Stomach smooth muscle (tissue), 2 donors: ENCODE measurements at regions not wholly inside any gene's neighbourhood (a gene's known extent, or its start where the extent isn't known, plus 50 kb on each side); places are given as distances from the start of the nearest gene placed in this dataset.
"Not testable (repeated sequence)": the region's sequence is repeated elsewhere in the genome, so short reads cannot be mapped to it uniquely, and the experiment has no call there.

Experiments used
- H3K27ac ChIP-seq: one replicate; pipeline ENCODE4 v1.7.0; 2013; ENCODE audit warnings: mild to moderate bottlenecking, low read length, inconsistent platforms
- H3K27me3 ChIP-seq, 2 donors: one replicate each; pipeline ENCODE4 v1.7.0; 2013; ENCODE audit warnings: low read length in 2 of 2; ENCODE audit not compliant: insufficient read depth in 2 of 2, control insufficient read depth in 1 of 2
- H3K36me3 ChIP-seq, 2 donors: one replicate each; pipeline ENCODE4 v1.7.0; 2013; ENCODE audit warnings: low read length in 2 of 2; ENCODE audit not compliant: control insufficient read depth in 2 of 2, insufficient read depth in 2 of 2
- H3K4me1 ChIP-seq: one replicate; pipeline ENCODE4 v1.7.0; 2013; ENCODE audit warnings: low read length; ENCODE audit not compliant: control insufficient read depth, insufficient read depth
- H3K4me3 ChIP-seq, 2 donors: one replicate each; pipeline ENCODE4 v1.7.0; 2013; ENCODE audit warnings: low read length in 2 of 2
- H3K9ac ChIP-seq, 2 donors: one replicate each; pipeline ENCODE4 v1.7.0; 2013; ENCODE audit warnings: low read length in 2 of 2, mild to moderate bottlenecking in 1 of 2
- H3K9me3 ChIP-seq, 2 donors: one replicate each; pipeline ENCODE4 v1.7.0; 2013; ENCODE audit warnings: low read length in 2 of 2; ENCODE audit not compliant: control insufficient read depth in 2 of 2
- donor health status: healthy.
- donor health status: Pancreatic carcinoma.

DNA sequence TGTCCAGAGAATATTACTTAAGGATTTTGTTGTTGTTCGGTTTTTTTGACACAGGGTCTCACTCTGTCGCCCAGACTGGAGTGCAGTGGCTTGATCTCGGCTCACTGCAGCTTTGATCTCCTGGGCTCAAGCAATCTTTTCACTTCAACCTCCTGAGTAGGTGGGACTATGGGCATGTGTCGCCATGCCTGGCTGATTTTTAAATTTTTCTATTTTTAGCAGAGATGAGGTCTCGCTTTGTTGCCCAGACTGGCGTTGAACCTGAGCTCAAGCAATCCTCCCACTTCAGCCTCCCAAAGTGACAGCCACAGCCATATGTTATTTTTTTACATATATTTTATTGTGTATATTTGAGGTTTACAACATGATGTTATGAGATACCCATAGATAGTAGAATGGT is 86.8 kb upstream of the UMPS start:
- Histone ChIP-seq H3K36me3 (peaks cover 0 to 4% of the 10 kb centered on the region in 2 donors), H3K4me3 (no peak overlapping the region), H3K9ac (no peak overlapping the region), H3K4me1 (no peaks in the 10 kb centered on the region), H3K9me3 (no peaks in the 10 kb centered on the region), H3K27me3 (no peaks in the 10 kb centered on the region), H3K27ac (no peak overlapping the region)

DNA sequence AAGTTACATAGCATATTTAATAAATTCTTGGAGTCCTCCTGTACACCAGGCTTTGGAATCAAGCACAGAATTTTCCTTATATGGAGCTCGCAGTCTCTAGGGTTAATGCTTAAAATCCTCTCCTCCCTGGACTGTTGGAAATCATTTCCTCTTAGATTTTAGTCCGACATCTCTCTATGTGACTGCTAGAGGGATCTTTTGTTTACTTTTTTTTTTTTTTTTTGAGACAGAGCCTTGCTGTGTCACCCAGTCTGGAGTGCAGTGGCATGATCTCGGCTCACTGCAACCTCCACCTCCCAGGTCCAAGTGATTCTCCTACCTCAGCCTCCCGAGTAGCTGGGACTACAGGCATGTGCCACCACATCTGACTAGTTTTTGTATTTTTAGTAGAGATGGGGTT is 84.1 kb upstream of the UMPS start:
- not testable (repeated sequence) for H3K9ac ChIP-seq, H3K4me1 ChIP-seq, H3K36me3 ChIP-seq, H3K9me3 ChIP-seq, H3K27ac ChIP-seq, H3K27me3 ChIP-seq, H3K4me3 ChIP-seq

DNA sequence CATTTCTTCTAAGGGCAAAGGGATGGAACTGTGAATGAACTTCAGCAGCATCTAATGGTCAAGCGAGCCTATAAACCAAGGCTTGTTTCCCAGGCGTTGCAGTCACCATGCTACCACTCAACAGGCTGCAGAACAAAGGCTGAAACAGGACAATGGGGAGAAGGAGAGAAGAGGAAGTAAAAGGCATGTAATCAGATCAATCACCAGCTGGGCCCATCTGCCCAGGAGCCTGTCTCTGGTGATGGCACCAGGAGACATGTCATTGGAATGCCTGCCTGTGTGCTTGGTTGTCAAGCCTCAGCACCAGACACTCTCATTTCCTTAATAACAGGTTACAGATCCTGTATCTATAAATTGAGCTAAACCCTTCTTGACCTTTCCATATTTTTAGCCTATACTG is 81.7 kb upstream of the UMPS start:
- no peak overlapping the region for H3K4me3 ChIP-seq
- H3K9ac ChIP-seq, result no peak overlapping the region
- H3K27me3 ChIP-seq, result no peaks in the 10 kb centered on the region
- no peaks in the 10 kb centered on the region for H3K9me3 ChIP-seq
- H3K27ac ChIP-seq, result no peak overlapping the region
- no peaks in the 10 kb centered on the region for H3K4me1 ChIP-seq
- H3K36me3 ChIP-seq, result peaks cover 6 to 10% of the 10 kb centered on the region in 2 donors

DNA sequence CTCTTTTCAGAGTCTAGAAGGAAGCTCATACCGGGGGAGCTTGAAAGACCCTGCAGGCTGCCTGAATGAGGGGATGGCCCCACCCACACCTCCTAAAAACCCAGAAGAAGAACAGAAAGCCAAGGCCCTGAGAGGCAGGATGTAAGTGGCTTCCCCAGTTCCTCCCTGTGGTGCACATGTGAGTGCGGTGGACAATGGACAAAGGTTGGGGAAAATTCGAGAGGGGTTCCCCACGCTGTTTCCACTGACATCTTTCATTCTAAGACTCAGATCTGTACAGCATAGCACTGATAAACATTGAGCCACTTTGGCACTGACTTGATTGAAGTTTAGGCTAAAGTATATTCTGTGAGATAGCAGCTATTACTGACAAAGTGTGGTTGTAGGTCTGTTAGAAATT is 79.5 kb upstream of the UMPS start:
- H3K9ac ChIP-seq, result no peak overlapping the region
- H3K4me1 ChIP-seq, result no peaks in the 10 kb centered on the region
- no peaks in the 10 kb centered on the region for H3K27me3 ChIP-seq
- H3K36me3 ChIP-seq, result peaks cover 6 to 10% of the 10 kb centered on the region in 2 donors
- H3K4me3 ChIP-seq, result no peak overlapping the region
- no peak overlapping the region for H3K27ac ChIP-seq
- no peaks in the 10 kb centered on the region for H3K9me3 ChIP-seq

DNA sequence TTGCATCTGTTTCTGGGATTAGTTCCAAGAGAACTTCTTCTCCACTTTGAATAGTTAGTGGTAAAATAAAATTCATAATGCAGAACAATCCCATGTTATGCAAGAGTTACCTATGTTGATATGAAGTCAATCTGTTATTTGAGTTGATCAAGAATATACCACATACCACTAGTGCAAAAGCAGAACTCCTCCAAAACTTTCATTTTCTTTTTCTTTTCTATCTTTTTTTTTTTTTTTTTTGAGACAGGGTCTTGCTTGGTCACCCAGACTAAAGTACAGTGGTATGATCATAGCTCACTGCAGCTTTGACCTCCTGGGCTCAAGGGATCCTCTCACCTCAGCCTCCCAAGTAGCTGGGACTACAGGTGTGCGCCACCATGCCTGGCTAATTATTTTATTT is 78.8 kb upstream of the UMPS start:
- not testable (repeated sequence) for H3K4me1 ChIP-seq, H3K36me3 ChIP-seq, H3K9ac ChIP-seq, H3K27me3 ChIP-seq, H3K9me3 ChIP-seq, H3K27ac ChIP-seq, H3K4me3 ChIP-seq

DNA sequence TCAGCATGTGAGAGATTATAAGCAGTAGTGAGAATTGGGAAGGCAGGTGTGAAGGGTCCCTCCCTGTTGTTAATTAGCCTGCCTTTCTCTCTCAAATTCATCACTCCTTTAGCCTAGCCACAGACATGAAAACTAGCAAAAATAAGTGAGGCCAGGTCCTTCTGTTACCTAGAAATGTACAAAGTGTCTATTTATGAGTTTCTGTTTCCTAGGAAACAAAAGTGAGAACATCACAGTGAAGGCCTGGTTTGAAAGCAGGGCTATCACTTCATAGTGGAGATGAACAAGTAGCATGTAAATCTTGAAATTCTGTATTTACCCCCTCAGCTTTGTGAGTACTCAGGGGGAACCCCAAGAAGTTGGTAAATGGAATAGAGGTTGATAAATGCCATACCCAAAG is 78.2 kb upstream of the UMPS start:
- Histone ChIP-seq H3K4me1 (no peaks in the 10 kb centered on the region), H3K27me3 (no peaks in the 10 kb centered on the region), H3K27ac (no peak overlapping the region), H3K4me3 (no peak overlapping the region), H3K9ac (no peak overlapping the region), H3K9me3 (no peaks in the 10 kb centered on the region), H3K36me3 (peaks cover 6 to 11% of the 10 kb centered on the region in 2 donors)

DNA sequence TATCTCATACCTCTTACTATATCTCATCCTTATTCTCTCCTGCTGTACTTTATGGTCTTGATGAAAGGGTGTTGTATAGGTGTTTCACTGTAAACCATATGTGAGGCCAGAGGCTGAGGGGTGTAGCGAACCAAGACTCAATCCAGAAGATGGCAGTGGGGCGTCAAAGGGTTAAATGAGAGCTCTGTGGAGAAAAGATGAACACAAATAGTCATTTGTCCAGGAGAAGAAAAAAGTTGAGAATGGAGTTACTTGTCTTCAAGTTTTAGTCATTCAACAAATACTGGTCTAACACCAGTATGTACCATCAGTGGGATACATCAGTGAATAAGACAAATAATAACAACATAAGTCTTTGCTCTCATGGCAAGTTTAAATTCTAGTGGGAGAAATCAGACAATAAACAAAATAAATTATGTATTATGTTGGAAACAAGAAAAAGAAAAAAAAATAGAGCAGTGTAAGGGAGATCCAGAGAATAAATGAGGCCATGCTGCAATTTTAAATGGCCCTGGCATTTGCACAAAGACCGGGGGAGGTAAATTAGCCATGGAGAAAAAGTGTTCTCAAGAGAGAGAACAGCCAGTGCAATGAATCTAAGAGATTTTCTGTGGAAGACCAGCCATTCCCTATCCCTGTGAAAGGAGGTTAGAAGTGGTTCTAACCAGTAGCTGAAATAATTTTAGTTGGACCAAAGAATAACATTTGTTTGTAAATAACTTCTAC is 77.0 kb upstream of the UMPS start:
- Histone ChIP-seq H3K27me3 (no peaks in the 10 kb centered on the region), H3K9me3 (no peaks in the 10 kb centered on the region), H3K4me1 (no peaks in the 10 kb centered on the region), H3K36me3 (peaks cover 10 to 14% of the 10 kb centered on the region in 2 donors), H3K9ac (no peak overlapping the region), H3K27ac (no peak overlapping the region), H3K4me3 (no peak overlapping the region)

DNA sequence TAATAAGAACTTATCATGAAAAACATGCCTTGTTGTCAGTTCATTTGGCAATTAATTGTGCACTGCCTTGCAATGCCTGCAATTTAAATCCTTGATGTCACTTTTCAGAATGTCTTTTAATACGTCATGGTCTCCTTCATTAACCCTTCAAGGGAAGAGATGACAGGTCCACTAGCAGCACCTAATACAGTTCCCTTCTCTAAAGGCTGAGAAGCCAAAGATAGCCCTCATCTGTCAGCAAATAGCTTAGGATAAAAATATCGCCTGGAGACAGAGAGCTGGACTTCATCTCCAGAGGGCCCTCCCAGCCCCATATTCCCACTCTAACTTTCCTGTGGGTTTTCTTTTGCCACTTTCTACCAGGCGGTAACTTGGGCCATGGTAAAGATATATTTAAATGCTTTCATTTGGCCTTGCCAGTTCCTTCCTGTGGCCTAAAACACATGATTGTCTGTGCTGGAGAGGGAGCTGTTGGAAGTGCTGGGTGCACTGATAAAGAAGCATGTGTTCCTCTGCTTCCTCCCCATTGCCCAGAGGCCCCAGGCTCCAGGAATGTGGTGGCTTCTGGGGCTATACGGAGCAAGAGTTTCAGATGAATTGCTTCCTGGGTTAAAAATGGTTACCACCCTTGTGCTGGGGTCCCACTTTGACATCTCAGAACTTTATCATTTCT is 76.3 kb upstream of the UMPS start:
- H3K27me3 ChIP-seq, result no peaks in the 10 kb centered on the region
- H3K27ac ChIP-seq, result no peak overlapping the region
- peaks cover 13 to 21% of the 10 kb centered on the region in 2 donors for H3K36me3 ChIP-seq
- no peaks in the 10 kb centered on the region for H3K9me3 ChIP-seq
- no peaks in the 10 kb centered on the region for H3K4me1 ChIP-seq
- H3K4me3 ChIP-seq, result no peak overlapping the region
- H3K9ac ChIP-seq, result no peak overlapping the region

DNA sequence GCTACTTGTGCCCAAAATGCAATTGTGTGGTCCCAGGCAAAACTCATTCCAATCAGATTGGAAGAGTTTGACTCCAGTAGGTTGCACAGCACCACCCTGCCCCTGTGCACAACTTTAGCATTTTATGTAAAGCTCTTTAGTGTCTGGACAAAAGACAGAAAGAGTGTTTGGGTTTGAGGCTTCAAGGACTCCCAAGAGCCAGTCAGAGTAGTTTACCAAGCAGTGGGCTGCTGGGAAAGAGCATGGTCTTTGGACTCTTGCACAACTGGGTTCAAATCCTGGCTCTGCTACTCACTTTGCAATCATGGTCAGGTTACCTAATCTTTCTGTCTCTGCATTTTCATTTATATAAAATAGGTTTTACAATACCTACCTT is 75.8 kb upstream of the UMPS start:
- Histone ChIP-seq H3K9ac (no peak overlapping the region), H3K36me3 (peaks cover 17 to 26% of the 10 kb centered on the region in 2 donors), H3K4me1 (no peaks in the 10 kb centered on the region), H3K27ac (no peak overlapping the region), H3K9me3 (no peaks in the 10 kb centered on the region), H3K27me3 (no peaks in the 10 kb centered on the region), H3K4me3 (no peak overlapping the region)

DNA sequence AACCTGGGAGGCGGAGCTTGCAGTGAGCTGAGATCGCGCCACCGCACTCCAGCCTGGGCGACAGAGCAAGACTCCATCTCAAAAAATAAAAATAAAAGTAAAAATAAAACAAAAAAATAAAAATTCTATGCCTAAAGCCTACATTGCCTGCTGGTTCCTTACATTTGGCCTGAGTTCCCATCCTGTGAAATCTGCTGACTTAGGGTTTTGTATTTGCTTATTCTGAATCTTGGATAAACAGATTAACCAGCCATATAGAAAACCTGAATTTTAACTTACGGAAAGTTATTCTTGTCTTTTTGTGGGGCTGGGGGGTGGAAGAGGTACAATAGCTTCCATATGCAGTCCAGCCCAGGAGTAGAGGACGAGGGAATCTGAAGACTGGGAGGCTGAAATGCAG is 73.7 kb upstream of the UMPS start:
- Histone ChIP-seq H3K9me3 (no peaks in the 10 kb centered on the region), H3K36me3 (peaks cover 10 to 28% of the 10 kb centered on the region in 2 donors), H3K27ac (no peak overlapping the region), H3K4me3 (no peak overlapping the region), H3K4me1 (no peaks in the 10 kb centered on the region), H3K27me3 (no peaks in the 10 kb centered on the region), H3K9ac (no peak overlapping the region)

DNA sequence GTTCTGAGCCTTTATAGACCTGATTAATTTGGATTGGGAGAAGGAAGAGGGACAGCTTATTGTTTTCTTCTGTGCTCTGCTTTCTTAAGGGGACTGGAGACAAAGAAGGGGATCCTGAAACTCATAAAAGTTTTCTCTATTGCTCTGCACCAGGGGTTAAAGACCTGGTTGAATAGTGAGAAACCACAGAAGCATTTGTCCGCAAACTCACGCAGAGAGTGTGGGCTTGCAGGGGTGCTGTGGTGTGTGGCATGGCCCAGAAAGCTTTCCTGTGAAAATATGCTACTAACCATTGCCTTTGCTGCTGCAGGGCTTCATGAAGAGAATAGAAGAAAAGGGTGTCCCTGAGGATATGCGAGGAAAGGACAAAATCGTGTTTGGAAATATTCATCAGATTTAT is 73.1 kb upstream of the UMPS start:
- Histone ChIP-seq H3K36me3 (peaks cover 13 to 28% of the 10 kb centered on the region in 2 donors), H3K9me3 (no peaks in the 10 kb centered on the region), H3K9ac (no peak overlapping the region), H3K4me1 (no peaks in the 10 kb centered on the region), H3K27ac (no peak overlapping the region), H3K27me3 (no peaks in the 10 kb centered on the region), H3K4me3 (no peak overlapping the region)
